ENCODE measurements at regions not wholly inside any gene's neighbourhood (a gene's known extent, or its start where the extent isn't known, plus 50 kb on each side); places are given as distances from the start of the nearest gene placed in this dataset.

DNA sequence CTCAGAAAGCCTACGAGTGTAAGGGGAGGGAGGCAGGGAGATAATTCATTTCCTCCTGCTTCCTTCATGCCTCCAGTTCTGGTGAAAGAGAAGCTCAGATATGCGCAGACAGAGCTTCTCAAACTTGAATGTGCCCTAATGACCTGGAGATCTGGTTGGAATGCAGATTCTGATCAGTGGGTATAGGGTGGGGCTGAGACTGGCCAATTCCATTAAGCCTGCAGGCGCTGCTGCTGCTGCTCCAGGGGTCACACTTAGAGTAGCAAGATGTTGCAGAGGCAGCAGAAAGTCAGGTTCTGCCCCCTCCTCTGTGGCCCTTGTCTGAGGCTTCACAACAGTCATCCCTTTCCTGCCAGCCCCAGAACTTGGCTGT lies 161.0 kb downstream of the DHX35 start:
- H3K27me3 ChIP-seq (ENCODE audit: insufficient read depth, poor library complexity, severe bottlenecking) = no peaks in the 10 kb centered on the region
- no peak overlapping the region for H3K27ac ChIP-seq (replicated peaks)
- DNase-seq (ENCODE audit: low read depth in 1 of 2, low spot score in 1 of 2) = no peak
- TF ChIP-seq POLR2AphosphoS5 (IDR thresholded peaks at IDR 0.05; ENCODE audit: low read depth) (no peak), SPI1 (IDR thresholded peaks at IDR 0.05; ENCODE audit: borderline replicate concordance, low read depth) (no peak), REST (IDR thresholded peaks at IDR 0.05; ENCODE audit: insufficient replicate concordance, low read depth) (no peak), GABPA (IDR thresholded peaks at IDR 0.05; ENCODE audit: low read depth) (no peak)
- TF ChIP-seq, protein P1, sequence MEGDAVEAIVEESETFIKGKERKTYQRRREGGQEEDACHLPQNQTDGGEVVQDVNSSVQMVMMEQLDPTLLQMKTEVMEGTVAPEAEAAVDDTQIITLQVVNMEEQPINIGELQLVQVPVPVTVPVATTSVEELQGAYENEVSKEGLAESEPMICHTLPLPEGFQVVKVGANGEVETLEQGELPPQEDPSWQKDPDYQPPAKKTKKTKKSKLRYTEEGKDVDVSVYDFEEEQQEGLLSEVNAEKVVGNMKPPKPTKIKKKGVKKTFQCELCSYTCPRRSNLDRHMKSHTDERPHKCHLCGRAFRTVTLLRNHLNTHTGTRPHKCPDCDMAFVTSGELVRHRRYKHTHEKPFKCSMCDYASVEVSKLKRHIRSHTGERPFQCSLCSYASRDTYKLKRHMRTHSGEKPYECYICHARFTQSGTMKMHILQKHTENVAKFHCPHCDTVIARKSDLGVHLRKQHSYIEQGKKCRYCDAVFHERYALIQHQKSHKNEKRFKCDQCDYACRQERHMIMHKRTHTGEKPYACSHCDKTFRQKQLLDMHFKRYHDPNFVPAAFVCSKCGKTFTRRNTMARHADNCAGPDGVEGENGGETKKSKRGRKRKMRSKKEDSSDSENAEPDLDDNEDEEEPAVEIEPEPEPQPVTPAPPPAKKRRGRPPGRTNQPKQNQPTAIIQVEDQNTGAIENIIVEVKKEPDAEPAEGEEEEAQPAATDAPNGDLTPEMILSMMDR (IDR thresholded peaks at IDR 0.05; ENCODE audit: insufficient read depth, low read length) = no peak
- H3K4me3 ChIP-seq (replicated peaks; ENCODE audit: insufficient read depth, low read length) = no peak overlapping the region

DNA sequence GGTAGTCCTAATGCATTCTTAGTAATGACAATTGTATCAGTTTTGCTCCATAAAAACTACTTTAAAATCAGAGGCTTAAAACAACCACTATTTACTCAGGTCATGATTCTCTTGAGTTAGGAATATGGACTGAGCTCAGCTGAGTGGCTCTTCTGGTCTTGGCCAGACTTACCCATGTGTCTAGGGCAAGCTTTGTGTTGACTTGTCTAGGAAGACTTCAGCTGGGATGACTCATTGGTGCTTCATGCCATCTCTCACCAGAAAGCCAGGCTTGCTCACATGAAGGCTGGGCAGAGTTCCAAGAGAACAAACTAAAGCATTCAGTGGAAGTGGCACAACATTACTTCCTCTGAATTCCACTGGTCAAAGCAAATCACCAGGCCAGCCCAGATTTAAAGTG lies 155.3 kb downstream of the DHX35 start:
- no peak overlapping the region for H3K27ac ChIP-seq (replicated peaks)
- H3K27me3 ChIP-seq (ENCODE audit: insufficient read depth, poor library complexity, severe bottlenecking) = no peaks in the 10 kb centered on the region
- TF ChIP-seq, protein P1 (IDR thresholded peaks at IDR 0.05; ENCODE audit: insufficient read depth, low read length) = no peak
- TF ChIP-seq SPI1 (IDR thresholded peaks at IDR 0.05; ENCODE audit: borderline replicate concordance, low read depth) = no peak
- no peak for TF ChIP-seq REST (IDR thresholded peaks at IDR 0.05; ENCODE audit: insufficient replicate concordance, low read depth)
- TF ChIP-seq POLR2AphosphoS5 (IDR thresholded peaks at IDR 0.05; ENCODE audit: low read depth) = no peak
- TF ChIP-seq GABPA (IDR thresholded peaks at IDR 0.05; ENCODE audit: low read depth) = no peak
- H3K4me3 ChIP-seq (replicated peaks; ENCODE audit: insufficient read depth, low read length) = no peak overlapping the region
- peak; percentile 2 to 22 for DNase-seq (ENCODE audit: low read depth in 1 of 2, low spot score in 1 of 2)

GRCh38 chr20:39116020-39116419 lies 153.9 kb downstream of the DHX35 start:
- Histone ChIP-seq H3K27ac (replicated peaks) (no peak overlapping the region), H3K27me3 (ENCODE audit: insufficient read depth, poor library complexity, severe bottlenecking) (no peaks in the 10 kb centered on the region), H3K4me3 (replicated peaks; ENCODE audit: insufficient read depth, low read length) (no peak overlapping the region)
- DNase-seq (ENCODE audit: low read depth in 1 of 2, low spot score in 1 of 2) = no peak
- TF ChIP-seq SPI1 (IDR thresholded peaks at IDR 0.05; ENCODE audit: borderline replicate concordance, low read depth) = no peak
- no peak for TF ChIP-seq POLR2AphosphoS5 (IDR thresholded peaks at IDR 0.05; ENCODE audit: low read depth)
- TF ChIP-seq REST (IDR thresholded peaks at IDR 0.05; ENCODE audit: insufficient replicate concordance, low read depth) = no peak
- TF ChIP-seq, protein P1 (IDR thresholded peaks at IDR 0.05; ENCODE audit: insufficient read depth, low read length) = no peak
- TF ChIP-seq GABPA (IDR thresholded peaks at IDR 0.05; ENCODE audit: low read depth) = no peak
